ENCODE measurements at regions not wholly inside any gene's neighbourhood (a gene's known extent, or its start where the extent isn't known, plus 50 kb on each side); places are given as distances from the start of the nearest gene placed in this dataset.

DNA sequence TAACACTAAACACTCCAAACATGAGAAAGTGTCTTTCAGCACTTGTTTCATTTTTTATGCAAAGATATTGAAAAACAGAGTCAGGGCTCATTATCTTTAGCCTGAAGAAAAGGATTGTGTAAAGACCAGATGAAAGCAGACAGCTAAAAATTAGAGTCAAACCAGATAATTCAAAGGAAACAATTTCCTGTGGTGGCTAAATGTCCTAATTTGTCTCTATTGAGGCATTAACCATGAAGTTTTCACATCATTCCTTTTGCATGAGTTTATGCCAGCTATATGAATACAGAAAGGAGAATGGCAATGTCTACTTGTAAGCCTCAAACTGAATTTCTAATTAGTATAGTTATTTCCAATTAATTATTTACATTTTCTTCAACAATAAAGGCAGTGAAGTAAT, 338.5 kb downstream of the FSCB start:
- dilution Hi-C loops (cut with HindIII; ENCODE audit: low sequenced_read_pairs, unreplicated experiment), result no loop called here
- Histone ChIP-seq H3K79me1 (ENCODE audit: low read depth in 1 of 2, low read length in 2 of 2) (no peaks in the 10 kb centered on the region), H4K91ac (ENCODE audit: insufficient read depth, low read depth, low read length) (no peak overlapping the region), H4K20me1 (ENCODE audit: insufficient read depth, low read length) (no peaks in the 10 kb centered on the region), H3K18ac (ENCODE audit: low read depth, low read length) (no peak overlapping the region), H3K27ac (ENCODE audit: insufficient read depth, low read length) (no peak overlapping the region), H3K4me2 (ENCODE audit: low read depth, low read length) (no peak overlapping the region), H3K56ac (ENCODE audit: extremely low read depth, insufficient read depth, low read length) (no peak overlapping the region), H3K9ac (ENCODE audit: low read depth, low read length) (no peak overlapping the region), H3K9me1 (ENCODE audit: insufficient read depth, low read length) (no peaks in the 10 kb centered on the region), H3K23ac (ENCODE audit: low read depth, low read length) (no peak overlapping the region), H3K4ac (ENCODE audit: low read depth, low read length) (no peak overlapping the region), H2BK120ac (ENCODE audit: low read depth, low read length) (no peak overlapping the region), H2AFZ (replicated peaks; ENCODE audit: low read length, poor library complexity) (no peak overlapping the region), H3K4me3 (ENCODE audit: insufficient read depth, low read depth, low read length) (no peak overlapping the region), H2AK5ac (ENCODE audit: low read depth, low read length) (no peak overlapping the region), H3K27me3 (ENCODE audit: control insufficient read depth, insufficient read depth, low read length) (no peaks in the 10 kb centered on the region), H3K36me3 (ENCODE audit: control insufficient read depth, insufficient read depth, low read length) (no peaks in the 10 kb centered on the region), H2BK20ac (ENCODE audit: low read depth, low read length) (no peak overlapping the region), H4K8ac (ENCODE audit: low read depth in 2 of 2, low read length in 2 of 2) (no peak overlapping the region), H2BK15ac (ENCODE audit: low read depth, low read length) (no peak overlapping the region), H3K9me3 (ENCODE audit: control insufficient read depth, insufficient read depth, low read length) (peaks cover 2% of the 10 kb centered on the region; the same call in 1 of the 2 replicates), H4K5ac (ENCODE audit: low read depth, low read length) (no peak overlapping the region), H2AK9ac (replicated peaks; ENCODE audit: low read depth, low read length, poor library complexity) (no peak overlapping the region), H3K14ac (replicated peaks; ENCODE audit: low read depth, low read length) (no peak overlapping the region), H2BK5ac (ENCODE audit: low read depth, low read length, poor library complexity, severe bottlenecking) (no peak overlapping the region), H3K4me1 (ENCODE audit: control insufficient read depth, insufficient read depth, low read length) (no peaks in the 10 kb centered on the region)
- in situ Hi-C loops (cut with MboI; ENCODE audit: low sequenced_read_pairs), result no loop called here
- DNase-seq (no peak), ATAC-seq (ENCODE audit: low read depth) (no peak)
- ChIA-PET POLR2A (ENCODE audit: unreplicated experiment) (no interaction called here), CTCF (no interaction called here)
- TF ChIP-seq RAD21 (IDR thresholded peaks at IDR 0.05; ENCODE audit: low read length) (no peak), CEBPB (IDR thresholded peaks at IDR 0.05; ENCODE audit: low read depth, low read length) (no peak), RFX5 (IDR thresholded peaks at IDR 0.05; ENCODE audit: low read depth, low read length) (no peak), BHLHE40 (IDR thresholded peaks at IDR 0.05; ENCODE audit: low read depth, low read length) (no peak), SMC3 (IDR thresholded peaks at IDR 0.05; ENCODE audit: low read depth, low read length) (no peak)
- TF ChIP-seq, protein P1, sequence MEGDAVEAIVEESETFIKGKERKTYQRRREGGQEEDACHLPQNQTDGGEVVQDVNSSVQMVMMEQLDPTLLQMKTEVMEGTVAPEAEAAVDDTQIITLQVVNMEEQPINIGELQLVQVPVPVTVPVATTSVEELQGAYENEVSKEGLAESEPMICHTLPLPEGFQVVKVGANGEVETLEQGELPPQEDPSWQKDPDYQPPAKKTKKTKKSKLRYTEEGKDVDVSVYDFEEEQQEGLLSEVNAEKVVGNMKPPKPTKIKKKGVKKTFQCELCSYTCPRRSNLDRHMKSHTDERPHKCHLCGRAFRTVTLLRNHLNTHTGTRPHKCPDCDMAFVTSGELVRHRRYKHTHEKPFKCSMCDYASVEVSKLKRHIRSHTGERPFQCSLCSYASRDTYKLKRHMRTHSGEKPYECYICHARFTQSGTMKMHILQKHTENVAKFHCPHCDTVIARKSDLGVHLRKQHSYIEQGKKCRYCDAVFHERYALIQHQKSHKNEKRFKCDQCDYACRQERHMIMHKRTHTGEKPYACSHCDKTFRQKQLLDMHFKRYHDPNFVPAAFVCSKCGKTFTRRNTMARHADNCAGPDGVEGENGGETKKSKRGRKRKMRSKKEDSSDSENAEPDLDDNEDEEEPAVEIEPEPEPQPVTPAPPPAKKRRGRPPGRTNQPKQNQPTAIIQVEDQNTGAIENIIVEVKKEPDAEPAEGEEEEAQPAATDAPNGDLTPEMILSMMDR (conservative IDR thresholded peaks at IDR 0.05; ENCODE audit: low read depth, low read length), result no peak
- no TSS peak for BruUV-seq (replicated peaks)
- intact Hi-C loops (cut with micrococcal nuclease), result no loop called here
